ENCODE measurements at regions not wholly inside any gene's neighbourhood (a gene's known extent, or its start where the extent isn't known, plus 50 kb on each side); places are given as distances from the start of the nearest gene placed in this dataset.

- H3K4me3 Mint-ChIP-seq = no peak overlapping the region
- no peak overlapping the region for H3K27ac Mint-ChIP-seq (ENCODE audit: unreplicated experiment)
- H3K36me3 Mint-ChIP-seq (ENCODE audit: low read depth) = no peaks in the 10 kb centered on the region
- H3K9me3 Mint-ChIP-seq = no peaks in the 10 kb centered on the region
- no peaks in the 10 kb centered on the region for H3K27me3 Mint-ChIP-seq (ENCODE audit: low read depth)
- H3K4me1 Mint-ChIP-seq = peaks cover 5% of the 10 kb centered on the region
- no peak for DNase-seq (ENCODE audit: low read depth, low spot score)
- no peak for TF ChIP-seq CTCF (conservative IDR thresholded peaks at IDR 0.05)
These were observed 77.6 kb upstream of the IMMP2L start for GRCh38 chr7:111639934-111640333.

GRCh38 chr7:111638078-111638477, 75.8 kb upstream of the IMMP2L start:
- Mint-ChIP-seq H3K4me3 (no peak overlapping the region), H3K9me3 (no peaks in the 10 kb centered on the region), H3K27me3 (ENCODE audit: low read depth) (no peaks in the 10 kb centered on the region), H3K36me3 (ENCODE audit: low read depth) (no peaks in the 10 kb centered on the region), H3K27ac (ENCODE audit: unreplicated experiment) (no peak overlapping the region), H3K4me1 (peaks cover 5% of the 10 kb centered on the region)
- no peak for DNase-seq (ENCODE audit: low read depth, low spot score)
- TF ChIP-seq CTCF (conservative IDR thresholded peaks at IDR 0.05) = no peak

GRCh38 chr7:111633878-111634277, 71.6 kb upstream of the IMMP2L start:
- no peak for TF ChIP-seq CTCF (conservative IDR thresholded peaks at IDR 0.05)
- H3K27me3 Mint-ChIP-seq (ENCODE audit: low read depth) = no peaks in the 10 kb centered on the region

GRCh38 chr7:111630862-111631261, 68.6 kb upstream of the IMMP2L start:
- H3K27me3 Mint-ChIP-seq (ENCODE audit: low read depth) = no peaks in the 10 kb centered on the region
- no peaks in the 10 kb centered on the region for H3K4me1 Mint-ChIP-seq
- no peak for TF ChIP-seq CTCF (conservative IDR thresholded peaks at IDR 0.05)
- H3K9me3 Mint-ChIP-seq = peaks cover 8% of the 10 kb centered on the region
- DNase-seq (ENCODE audit: low read depth, low spot score) = no peak
- H3K36me3 Mint-ChIP-seq (ENCODE audit: low read depth) = peaks cover 3% of the 10 kb centered on the region
- H3K27ac Mint-ChIP-seq (ENCODE audit: unreplicated experiment) = no peak overlapping the region
- no peak overlapping the region for H3K4me3 Mint-ChIP-seq

More at GRCh38 chr7:111633878-111634277, 71.6 kb upstream of the IMMP2L start:
- H3K36me3 Mint-ChIP-seq (ENCODE audit: low read depth) = peaks cover 3% of the 10 kb centered on the region
- no peak overlapping the region for H3K4me3 Mint-ChIP-seq
- no peaks in the 10 kb centered on the region for H3K4me1 Mint-ChIP-seq
- DNase-seq (ENCODE audit: low read depth, low spot score) = no peak
- no peak overlapping the region for H3K27ac Mint-ChIP-seq (ENCODE audit: unreplicated experiment)
- H3K9me3 Mint-ChIP-seq = peaks cover 8% of the 10 kb centered on the region

- no peak for DNase-seq (ENCODE audit: low read depth, low spot score)
- no peak overlapping the region for H3K4me3 Mint-ChIP-seq
- no peak overlapping the region for H3K27ac Mint-ChIP-seq (ENCODE audit: unreplicated experiment)
- H3K4me1 Mint-ChIP-seq = no peaks in the 10 kb centered on the region
- H3K9me3 Mint-ChIP-seq = peaks cover under 1% of the 10 kb centered on the region
- no peaks in the 10 kb centered on the region for H3K27me3 Mint-ChIP-seq (ENCODE audit: low read depth)
- no peaks in the 10 kb centered on the region for H3K36me3 Mint-ChIP-seq (ENCODE audit: low read depth)
- TF ChIP-seq CTCF (conservative IDR thresholded peaks at IDR 0.05) = no peak
These were observed 59.8 kb upstream of the IMMP2L start for GRCh38 chr7:111622084-111622483.
